CD4-positive, CD25-positive, alpha-beta regulatory T cell (primary cell): ENCODE measurements at regions not wholly inside any gene's neighbourhood (a gene's known extent, or its start where the extent isn't known, plus 50 kb on each side); places are given as distances from the start of the nearest gene placed in this dataset.

Experiments used
- ATAC-seq, 2 donors: fragments of 150-1000 bp; cut with Tn5 transposase; one replicate each; pipeline ENCODE4 v1.10.0; 2021; ENCODE audit warnings: low read depth in 2 of 2, moderate number of reproducible peaks in 2 of 2, moderate library complexity in 1 of 2
- DNase-seq, 3 donors: peaks; one replicate each; pipeline versions ENCODE4 v3.0.0 to v3.0.0-alpha.2; 2012 to 2022; ENCODE audit warnings: mixed read lengths in 1 of 3
- H3K27ac ChIP-seq: one replicate; pipeline ENCODE4 v1.7.0; 2013; ENCODE audit warnings: mild to moderate bottlenecking, low read length; ENCODE audit not compliant: insufficient read depth, poor library complexity, severe bottlenecking
- H3K27me3 ChIP-seq: one replicate; pipeline ENCODE4 v1.7.0; 2013; ENCODE audit warnings: low read length; ENCODE audit not compliant: control insufficient read depth, insufficient read depth
- H3K36me3 ChIP-seq: one replicate; pipeline ENCODE4 v1.7.0; 2013; ENCODE audit warnings: mild to moderate bottlenecking, low read length, moderate library complexity; ENCODE audit not compliant: control insufficient read depth, insufficient read depth
- H3K4me1 ChIP-seq: 2 replicates; pipeline ENCODE4 v1.7.0; 2013; ENCODE audit warnings: mild to moderate bottlenecking, low read length; ENCODE audit not compliant: insufficient read depth, control insufficient read depth, poor library complexity, severe bottlenecking
- H3K4me3 ChIP-seq: one replicate; pipeline ENCODE4 v1.7.0; 2013; ENCODE audit warnings: low read depth, mild to moderate bottlenecking, low read length, moderate library complexity
- H3K9me3 ChIP-seq, 2 experiments: 1 replicate in 1 of 2; 2 replicates in 1 of 2; pipeline ENCODE4 v1.7.0; 2013; ENCODE audit warnings: low read length in 2 of 2, mild to moderate bottlenecking in 1 of 2, moderate library complexity in 1 of 2; ENCODE audit not compliant: control insufficient read depth in 2 of 2
- H3K27ac Mint-ChIP-seq, 3 donors: one replicate each; pipeline ENCODE4 v1.8.0; 2020 to 2022; ENCODE audit warnings: mild to moderate bottlenecking in 3 of 3, mixed read lengths in 3 of 3, moderate library complexity in 2 of 3
- H3K27me3 Mint-ChIP-seq: one replicate; pipeline ENCODE4 v1.8.0; 2022; ENCODE audit warnings: mild to moderate bottlenecking, mixed read lengths
- H3K36me3 Mint-ChIP-seq: one replicate; pipeline ENCODE4 v1.8.0; 2020; ENCODE audit warnings: mixed read lengths
- H3K4me1 Mint-ChIP-seq, 4 donors: one replicate each; pipeline ENCODE4 v1.8.0; 2020 to 2022; ENCODE audit warnings: mixed read lengths in 4 of 4, mild to moderate bottlenecking in 1 of 4
- H3K4me3 Mint-ChIP-seq, 4 donors: one replicate each; pipeline ENCODE4 v1.8.0; 2020 to 2022; ENCODE audit warnings: mild to moderate bottlenecking in 4 of 4, mixed read lengths in 4 of 4, moderate library complexity in 3 of 4
- H3K9me3 Mint-ChIP-seq, 7 donors: one replicate each; pipeline ENCODE4 v1.8.0; 2020 to 2022; ENCODE audit warnings: mixed read lengths in 7 of 7, mild to moderate bottlenecking in 3 of 7, moderate library complexity in 2 of 7

- H3K27ac Mint-ChIP-seq, result no peak overlapping the region
- DNase-seq (no peak), ATAC-seq (no peak)
- no peaks in the 10 kb centered on the region for H3K4me1 ChIP-seq
- peaks cover 0 to 4% (median 0%) of the 10 kb centered on the region in 7 donors for H3K9me3 Mint-ChIP-seq
- H3K4me3 Mint-ChIP-seq, result no peak overlapping the region
- H3K27me3 Mint-ChIP-seq, result no peaks in the 10 kb centered on the region
- no peak overlapping the region for H3K4me3 ChIP-seq
- H3K27ac ChIP-seq, result no peak overlapping the region
- no peaks in the 10 kb centered on the region for H3K9me3 ChIP-seq
- no peaks in the 10 kb centered on the region for H3K27me3 ChIP-seq
- H3K4me1 Mint-ChIP-seq, result no peaks in the 10 kb centered on the region
- no peaks in the 10 kb centered on the region for H3K36me3 Mint-ChIP-seq
- no peaks in the 10 kb centered on the region for H3K36me3 ChIP-seq
Measured at GRCh38 chr2:150599889-150600288, 112.4 kb upstream of the RND3 start.

GRCh38 chr2:150598383-150598782 lies 110.9 kb upstream of the RND3 start:
- Mint-ChIP-seq H3K4me1 (no peaks in the 10 kb centered on the region), H3K27me3 (no peaks in the 10 kb centered on the region)

GRCh38 chr2:150595803-150596470 lies 108.5 kb upstream of the RND3 start:
- H3K27me3 Mint-ChIP-seq, result no peaks in the 10 kb centered on the region
- H3K4me1 Mint-ChIP-seq, result no peaks in the 10 kb centered on the region
- no peak overlapping the region for H3K27ac Mint-ChIP-seq
- Histone ChIP-seq H3K4me3 (no peak overlapping the region), H3K27me3 (no peaks in the 10 kb centered on the region), H3K36me3 (no peaks in the 10 kb centered on the region), H3K4me1 (no peaks in the 10 kb centered on the region), H3K9me3 (no peaks in the 10 kb centered on the region), H3K27ac (no peak overlapping the region)
- DNase-seq, result no peak
- H3K4me3 Mint-ChIP-seq, result no peak overlapping the region
- ATAC-seq, result no peak
- H3K9me3 Mint-ChIP-seq, result peaks cover 0 to 3% (median 0%) of the 10 kb centered on the region in 7 donors
- no peaks in the 10 kb centered on the region for H3K36me3 Mint-ChIP-seq

More at GRCh38 chr2:150598383-150598782, 110.9 kb upstream of the RND3 start:
- Histone ChIP-seq H3K4me3 (no peak overlapping the region), H3K27ac (no peak overlapping the region), H3K4me1 (no peaks in the 10 kb centered on the region), H3K9me3 (no peaks in the 10 kb centered on the region), H3K27me3 (no peaks in the 10 kb centered on the region), H3K36me3 (no peaks in the 10 kb centered on the region)
- DNase-seq (no peak), ATAC-seq (no peak)
- Mint-ChIP-seq H3K27ac (no peak overlapping the region), H3K36me3 (no peaks in the 10 kb centered on the region), H3K4me3 (peak overlapping the region in 1 of 4 donors; percentile 87), H3K9me3 (peaks cover 0 to 3% (median 0%) of the 10 kb centered on the region in 7 donors)

GRCh38 chr2:150594299-150594698 lies 106.8 kb upstream of the RND3 start:
- H3K9me3 ChIP-seq, result no peaks in the 10 kb centered on the region
- no peaks in the 10 kb centered on the region for H3K36me3 Mint-ChIP-seq
- H3K4me1 Mint-ChIP-seq, result no peaks in the 10 kb centered on the region
- H3K27me3 Mint-ChIP-seq, result no peaks in the 10 kb centered on the region
- no peak overlapping the region for H3K27ac Mint-ChIP-seq
- DNase-seq, result no peak
- H3K4me3 Mint-ChIP-seq, result no peak overlapping the region
- no peak for ATAC-seq
- H3K36me3 ChIP-seq, result no peaks in the 10 kb centered on the region
- no peak overlapping the region for H3K4me3 ChIP-seq
- no peaks in the 10 kb centered on the region for H3K4me1 ChIP-seq
- no peak overlapping the region for H3K27ac ChIP-seq
- peaks cover 0 to 3% (median 0%) of the 10 kb centered on the region in 7 donors for H3K9me3 Mint-ChIP-seq
- no peaks in the 10 kb centered on the region for H3K27me3 ChIP-seq

- Mint-ChIP-seq H3K4me3 (no peak overlapping the region), H3K27ac (no peak overlapping the region), H3K9me3 (peaks cover 0 to 2% (median 0%) of the 10 kb centered on the region in 7 donors), H3K4me1 (no peaks in the 10 kb centered on the region), H3K27me3 (no peaks in the 10 kb centered on the region), H3K36me3 (no peaks in the 10 kb centered on the region)
- no peaks in the 10 kb centered on the region for H3K36me3 ChIP-seq
- no peaks in the 10 kb centered on the region for H3K27me3 ChIP-seq
- no peaks in the 10 kb centered on the region for H3K4me1 ChIP-seq
- no peaks in the 10 kb centered on the region for H3K9me3 ChIP-seq
- no peak overlapping the region for H3K27ac ChIP-seq
- H3K4me3 ChIP-seq, result no peak overlapping the region
- no peak for DNase-seq
- ATAC-seq, result no peak
Measured at GRCh38 chr2:150591496-150592285, 104.2 kb upstream of the RND3 start.

- no peak overlapping the region for H3K4me3 Mint-ChIP-seq
- peaks cover 0 to 2% (median 0%) of the 10 kb centered on the region in 7 donors for H3K9me3 Mint-ChIP-seq
- no peaks in the 10 kb centered on the region for H3K27me3 Mint-ChIP-seq
- H3K27ac Mint-ChIP-seq, result no peak overlapping the region
- Histone ChIP-seq H3K4me1 (no peaks in the 10 kb centered on the region), H3K27me3 (no peaks in the 10 kb centered on the region), H3K9me3 (no peaks in the 10 kb centered on the region), H3K4me3 (no peak overlapping the region), H3K27ac (no peak overlapping the region), H3K36me3 (no peaks in the 10 kb centered on the region)
- no peak for DNase-seq
- H3K4me1 Mint-ChIP-seq, result no peaks in the 10 kb centered on the region
- no peaks in the 10 kb centered on the region for H3K36me3 Mint-ChIP-seq
- ATAC-seq, result no peak
Measured at GRCh38 chr2:150589681-150590080, 102.2 kb upstream of the RND3 start.

GRCh38 chr2:150588506-150588870 lies 101.0 kb upstream of the RND3 start:
- Mint-ChIP-seq H3K36me3 (no peaks in the 10 kb centered on the region), H3K27me3 (no peaks in the 10 kb centered on the region), H3K4me1 (no peaks in the 10 kb centered on the region), H3K27ac (no peak overlapping the region), H3K9me3 (peaks cover 0 to 2% (median 0%) of the 10 kb centered on the region in 7 donors), H3K4me3 (no peak overlapping the region)
- ATAC-seq (no peak), DNase-seq (no peak)
- H3K4me3 ChIP-seq, result no peak overlapping the region
- H3K4me1 ChIP-seq, result no peaks in the 10 kb centered on the region
- H3K36me3 ChIP-seq, result no peaks in the 10 kb centered on the region
- no peaks in the 10 kb centered on the region for H3K9me3 ChIP-seq
- no peak overlapping the region for H3K27ac ChIP-seq
- no peaks in the 10 kb centered on the region for H3K27me3 ChIP-seq
